ENCODE measurements at regions not wholly inside any gene's neighbourhood (a gene's known extent, or its start where the extent isn't known, plus 50 kb on each side); places are given as distances from the start of the nearest gene placed in this dataset.

DNA sequence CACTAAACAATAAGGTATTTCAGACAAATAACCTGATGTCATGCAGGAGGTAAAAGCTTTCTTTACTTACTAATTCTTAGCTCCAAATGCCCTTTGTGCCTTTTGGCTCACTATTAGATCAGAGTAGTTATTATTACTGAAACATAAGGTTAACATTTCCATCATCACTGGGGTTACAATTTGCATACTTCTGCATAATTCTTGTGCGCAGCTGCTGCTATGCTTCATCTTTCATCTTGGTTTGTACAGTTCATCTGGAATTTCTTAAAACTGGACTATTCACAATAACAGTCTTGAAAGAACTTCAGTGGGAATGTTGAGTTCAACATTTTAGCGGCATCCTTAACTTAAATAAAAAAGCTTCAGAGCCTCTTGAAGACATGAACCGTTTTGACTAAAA, 383.2 kb upstream of the ADAMTS9 start:
- no peak overlapping the region for H3K27ac ChIP-seq (ENCODE audit: extremely low read depth, low read depth, low read length)
- ChIA-PET POLR2A (no interaction called here), CTCF (interaction anchor here (0.7 kb wide), 1 partner anchor 75 kb away, joined by 3 read pairs; no protein-coding TSS in a partner anchor)
- no peak overlapping the region for H3K4me3 ChIP-seq (ENCODE audit: low read depth, low read length)
- no peaks in the 10 kb centered on the region for H3K36me3 ChIP-seq (ENCODE audit: control insufficient read depth in 2 of 2, insufficient read depth in 1 of 2, low read length in 2 of 2)
- no peaks in the 10 kb centered on the region for H3K4me1 ChIP-seq (ENCODE audit: control insufficient read depth, insufficient read depth, low read length)
- TF ChIP-seq ZNF10 (tag by site-specific recombination; IDR thresholded peaks at IDR 0.05): no peak
- TF ChIP-seq HIC1 (tag by site-specific recombination; IDR thresholded peaks at IDR 0.05): no peak
- no peak for TF ChIP-seq ZNF274 (IDR thresholded peaks at IDR 0.05; ENCODE audit: low read length)
- no peak for TF ChIP-seq ZNF274 (tag by site-specific recombination; IDR thresholded peaks at IDR 0.05; ENCODE audit: borderline replicate concordance)
- TF ChIP-seq, protein P1, sequence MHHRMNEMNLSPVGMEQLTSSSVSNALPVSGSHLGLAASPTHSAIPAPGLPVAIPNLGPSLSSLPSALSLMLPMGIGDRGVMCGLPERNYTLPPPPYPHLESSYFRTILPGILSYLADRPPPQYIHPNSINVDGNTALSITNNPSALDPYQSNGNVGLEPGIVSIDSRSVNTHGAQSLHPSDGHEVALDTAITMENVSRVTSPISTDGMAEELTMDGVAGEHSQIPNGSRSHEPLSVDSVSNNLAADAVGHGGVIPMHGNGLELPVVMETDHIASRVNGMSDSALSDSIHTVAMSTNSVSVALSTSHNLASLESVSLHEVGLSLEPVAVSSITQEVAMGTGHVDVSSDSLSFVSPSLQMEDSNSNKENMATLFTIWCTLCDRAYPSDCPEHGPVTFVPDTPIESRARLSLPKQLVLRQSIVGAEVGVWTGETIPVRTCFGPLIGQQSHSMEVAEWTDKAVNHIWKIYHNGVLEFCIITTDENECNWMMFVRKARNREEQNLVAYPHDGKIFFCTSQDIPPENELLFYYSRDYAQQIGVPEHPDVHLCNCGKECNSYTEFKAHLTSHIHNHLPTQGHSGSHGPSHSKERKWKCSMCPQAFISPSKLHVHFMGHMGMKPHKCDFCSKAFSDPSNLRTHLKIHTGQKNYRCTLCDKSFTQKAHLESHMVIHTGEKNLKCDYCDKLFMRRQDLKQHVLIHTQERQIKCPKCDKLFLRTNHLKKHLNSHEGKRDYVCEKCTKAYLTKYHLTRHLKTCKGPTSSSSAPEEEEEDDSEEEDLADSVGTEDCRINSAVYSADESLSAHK (tag by site-specific recombination; IDR thresholded peaks at IDR 0.05): no peak
- H3K9me3 ChIP-seq (ENCODE audit: control insufficient read depth, insufficient read depth, low read depth, low read length): no peaks in the 10 kb centered on the region

GRCh38 chr3:65060904-65061303, 373.1 kb upstream of the ADAMTS9 start:
- no peak overlapping the region for H3K4me3 ChIP-seq (ENCODE audit: low read depth, low read length)
- H3K4me1 ChIP-seq (ENCODE audit: control insufficient read depth, insufficient read depth, low read length): no peaks in the 10 kb centered on the region
- ChIA-PET CTCF (no interaction called here), POLR2A (no interaction called here)
- H3K27ac ChIP-seq (ENCODE audit: extremely low read depth, low read depth, low read length): no peak overlapping the region
- no peaks in the 10 kb centered on the region for H3K9me3 ChIP-seq (ENCODE audit: control insufficient read depth, insufficient read depth, low read depth, low read length)
- no peak for TF ChIP-seq ZNF623 (tag by site-specific recombination; IDR thresholded peaks at IDR 0.05)
- no peak for TF ChIP-seq ZNF704 (tag by site-specific recombination; IDR thresholded peaks at IDR 0.05)
- TF ChIP-seq ZBTB48 (tag by site-specific recombination; IDR thresholded peaks at IDR 0.05): no peak
- no peak for TF ChIP-seq SP2 (tag by site-specific recombination; IDR thresholded peaks at IDR 0.05)
- TF ChIP-seq ZBTB8A (tag by site-specific recombination; IDR thresholded peaks at IDR 0.05): no peak
- TF ChIP-seq ZFHX2 (tag by site-specific recombination; conservative IDR thresholded peaks at IDR 0.05): no peak
- TF ChIP-seq ZNF654 (tag by site-specific recombination; IDR thresholded peaks at IDR 0.05; ENCODE audit: low read depth): no peak
- TF ChIP-seq, protein P2, sequence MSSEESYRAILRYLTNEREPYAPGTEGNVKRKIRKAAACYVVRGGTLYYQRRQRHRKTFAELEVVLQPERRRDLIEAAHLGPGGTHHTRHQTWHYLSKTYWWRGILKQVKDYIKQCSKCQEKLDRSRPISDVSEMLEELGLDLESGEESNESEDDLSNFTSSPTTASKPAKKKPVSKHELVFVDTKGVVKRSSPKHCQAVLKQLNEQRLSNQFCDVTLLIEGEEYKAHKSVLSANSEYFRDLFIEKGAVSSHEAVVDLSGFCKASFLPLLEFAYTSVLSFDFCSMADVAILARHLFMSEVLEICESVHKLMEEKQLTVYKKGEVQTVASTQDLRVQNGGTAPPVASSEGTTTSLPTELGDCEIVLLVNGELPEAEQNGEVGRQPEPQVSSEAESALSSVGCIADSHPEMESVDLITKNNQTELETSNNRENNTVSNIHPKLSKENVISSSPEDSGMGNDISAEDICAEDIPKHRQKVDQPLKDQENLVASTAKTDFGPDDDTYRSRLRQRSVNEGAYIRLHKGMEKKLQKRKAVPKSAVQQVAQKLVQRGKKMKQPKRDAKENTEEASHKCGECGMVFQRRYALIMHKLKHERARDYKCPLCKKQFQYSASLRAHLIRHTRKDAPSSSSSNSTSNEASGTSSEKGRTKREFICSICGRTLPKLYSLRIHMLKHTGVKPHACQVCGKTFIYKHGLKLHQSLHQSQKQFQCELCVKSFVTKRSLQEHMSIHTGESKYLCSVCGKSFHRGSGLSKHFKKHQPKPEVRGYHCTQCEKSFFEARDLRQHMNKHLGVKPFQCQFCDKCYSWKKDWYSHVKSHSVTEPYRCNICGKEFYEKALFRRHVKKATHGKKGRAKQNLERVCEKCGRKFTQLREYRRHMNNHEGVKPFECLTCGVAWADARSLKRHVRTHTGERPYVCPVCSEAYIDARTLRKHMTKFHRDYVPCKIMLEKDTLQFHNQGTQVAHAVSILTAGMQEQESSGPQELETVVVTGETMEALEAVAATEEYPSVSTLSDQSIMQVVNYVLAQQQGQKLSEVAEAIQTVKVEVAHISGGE (tag by site-specific recombination; conservative IDR thresholded peaks at IDR 0.05; ENCODE audit: low read depth): no peak
- TF ChIP-seq ZNF621 (tag by site-specific recombination; IDR thresholded peaks at IDR 0.05): no peak
- no peak for TF ChIP-seq ZNF596 (tag by site-specific recombination; IDR thresholded peaks at IDR 0.05)
- TF ChIP-seq ZNF776 (tag by site-specific recombination; IDR thresholded peaks at IDR 0.05; ENCODE audit: borderline replicate concordance): no peak
- TF ChIP-seq ZNF48 (tag by site-specific recombination; IDR thresholded peaks at IDR 0.05): no peak
- no peak for TF ChIP-seq ZNF514 (tag by site-specific recombination; IDR thresholded peaks at IDR 0.05)
- no peak for TF ChIP-seq ZNF416 (tag by site-specific recombination; IDR thresholded peaks at IDR 0.05)
- TF ChIP-seq ZNF23 (tag by site-specific recombination; IDR thresholded peaks at IDR 0.05; ENCODE audit: borderline replicate concordance): no peak
- TF ChIP-seq, protein P3, sequence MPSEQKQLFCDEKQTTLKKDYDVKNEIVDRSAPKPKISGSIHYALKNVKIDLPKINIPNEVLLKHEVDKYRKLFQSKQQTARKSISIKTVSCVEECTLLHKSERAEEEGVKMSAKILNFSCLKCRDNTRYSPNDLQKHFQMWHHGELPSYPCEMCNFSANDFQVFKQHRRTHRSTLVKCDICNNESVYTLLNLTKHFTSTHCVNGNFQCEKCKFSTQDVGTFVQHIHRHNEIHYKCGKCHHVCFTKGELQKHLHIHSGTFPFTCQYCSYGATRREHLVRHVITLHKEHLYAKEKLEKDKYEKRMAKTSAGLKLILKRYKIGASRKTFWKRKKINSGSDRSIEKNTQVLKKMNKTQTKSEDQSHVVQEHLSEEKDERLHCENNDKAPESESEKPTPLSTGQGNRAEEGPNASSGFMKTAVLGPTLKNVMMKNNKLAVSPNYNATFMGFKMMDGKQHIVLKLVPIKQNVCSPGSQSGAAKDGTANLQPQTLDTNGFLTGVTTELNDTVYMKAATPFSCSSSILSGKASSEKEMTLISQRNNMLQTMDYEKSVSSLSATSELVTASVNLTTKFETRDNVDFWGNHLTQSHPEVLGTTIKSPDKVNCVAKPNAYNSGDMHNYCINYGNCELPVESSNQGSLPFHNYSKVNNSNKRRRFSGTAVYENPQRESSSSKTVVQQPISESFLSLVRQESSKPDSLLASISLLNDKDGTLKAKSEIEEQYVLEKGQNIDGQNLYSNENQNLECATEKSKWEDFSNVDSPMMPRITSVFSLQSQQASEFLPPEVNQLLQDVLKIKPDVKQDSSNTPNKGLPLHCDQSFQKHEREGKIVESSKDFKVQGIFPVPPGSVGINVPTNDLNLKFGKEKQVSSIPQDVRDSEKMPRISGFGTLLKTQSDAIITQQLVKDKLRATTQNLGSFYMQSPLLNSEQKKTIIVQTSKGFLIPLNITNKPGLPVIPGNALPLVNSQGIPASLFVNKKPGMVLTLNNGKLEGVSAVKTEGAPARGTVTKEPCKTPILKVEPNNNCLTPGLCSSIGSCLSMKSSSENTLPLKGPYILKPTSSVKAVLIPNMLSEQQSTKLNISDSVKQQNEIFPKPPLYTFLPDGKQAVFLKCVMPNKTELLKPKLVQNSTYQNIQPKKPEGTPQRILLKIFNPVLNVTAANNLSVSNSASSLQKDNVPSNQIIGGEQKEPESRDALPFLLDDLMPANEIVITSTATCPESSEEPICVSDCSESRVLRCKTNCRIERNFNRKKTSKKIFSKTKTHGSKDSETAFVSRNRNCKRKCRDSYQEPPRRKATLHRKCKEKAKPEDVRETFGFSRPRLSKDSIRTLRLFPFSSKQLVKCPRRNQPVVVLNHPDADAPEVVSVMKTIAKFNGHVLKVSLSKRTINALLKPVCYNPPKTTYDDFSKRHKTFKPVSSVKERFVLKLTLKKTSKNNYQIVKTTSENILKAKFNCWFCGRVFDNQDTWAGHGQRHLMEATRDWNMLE (tag by site-specific recombination; conservative IDR thresholded peaks at IDR 0.05; ENCODE audit: low read depth): no peak
- no peak for TF ChIP-seq ZNF501 (tag by site-specific recombination; IDR thresholded peaks at IDR 0.05)
- H3K36me3 ChIP-seq (ENCODE audit: control insufficient read depth in 2 of 2, insufficient read depth in 1 of 2, low read length in 2 of 2): no peaks in the 10 kb centered on the region

Measured in HEK293 (cell line).